Upper lobe of left lung (tissue), 6 donors: ENCODE measurements at regions not wholly inside any gene's neighbourhood (a gene's known extent, or its start where the extent isn't known, plus 50 kb on each side); places are given as distances from the start of the nearest gene placed in this dataset.

Source experiments
- ATAC-seq, 2 donors: fragments of 200-7000 bp; cut with Tn5 transposase; one replicate each; pipeline ENCODE4 v1.9.1; 2022; ENCODE audit warnings: mild to moderate bottlenecking in 2 of 2, moderate library complexity in 2 of 2; ENCODE audit not compliant: low FRiP score in 2 of 2
- DNase-seq, 2 donors: peaks; one replicate each; pipeline ENCODE4 v3.0.0-alpha.2; 2019 to 2020
- H3K27ac ChIP-seq, 4 donors: fragments of 200-600 bp; sonication (generic); one replicate each; pipeline ENCODE4 v1.5.1; 2016 to 2019
- H3K27me3 ChIP-seq, 4 donors: fragments of 200-600 bp; sonication (generic); one replicate each; pipeline ENCODE4 v1.5.1; 2017 to 2019
- H3K36me3 ChIP-seq, 4 donors: fragments of 200-600 bp; sonication (generic); one replicate each; pipeline ENCODE4 v1.5.1; 2016 to 2019
- H3K4me1 ChIP-seq, 4 donors: fragments of 200-600 bp; sonication (generic); one replicate each; pipeline ENCODE4 v1.5.1; 2018 to 2019
- H3K4me3 ChIP-seq, 4 donors: fragments of 200-600 bp; sonication (generic); one replicate each; pipeline ENCODE4 v1.5.1; 2017 to 2019; ENCODE audit warnings: mild to moderate bottlenecking in 2 of 4, moderate library complexity in 1 of 4
- H3K9me3 ChIP-seq, 4 donors: fragments of 200-600 bp; sonication (generic); one replicate each; pipeline ENCODE4 v1.5.1; 2018 to 2019
- CTCF ChIP-seq, 6 experiments: fragments of 450-650 bp in 4 of 6; fragments of 200-600 bp in 2 of 6; sonication (generic) in 2 of 6; IDR thresholded peaks; one replicate each; pipeline ENCODE4 v1.5.1; 2016 to 2019; ENCODE audit warnings: antibody characterized with exemption in 6 of 6
- EP300 ChIP-seq, 4 donors: sonication (generic); formaldehyde crosslinking; IDR thresholded peaks; one replicate each; pipeline ENCODE4 v1.5.1; 2017; ENCODE audit warnings: antibody characterized with exemption in 4 of 4, control low read depth in 2 of 4
- POLR2A ChIP-seq, 4 donors: fragments of 450-650 bp; IDR thresholded peaks; one replicate each; pipeline ENCODE4 v1.5.1; 2016 to 2017; ENCODE audit warnings: antibody characterized with exemption in 4 of 4, mild to moderate bottlenecking in 2 of 4
- POLR2AphosphoS5 ChIP-seq, 2 donors: sonication (generic); formaldehyde crosslinking; IDR thresholded peaks; one replicate each; pipeline ENCODE4 v1.5.1; 2017; ENCODE audit warnings: antibody characterized with exemption in 2 of 2
- WGBS, 2 donors: methylation state at CpG; one replicate each; pipeline ENCODE4 v1.1.5; 2017 to 2018; 5-methylcytosine and 5-hydroxymethylcytosine counted together
- donor health status: DM: no; HTN: no; CAD: no; lungs with moderate emphysema.
- donor health status: DM: no; HTN: yes; CAD: no; lungs with severe emphysema.

- no peak for TF ChIP-seq CTCF (IDR thresholded peaks at IDR 0.05)
- no peak for TF ChIP-seq POLR2AphosphoS5 (IDR thresholded peaks at IDR 0.05)
- no peak for TF ChIP-seq EP300 (IDR thresholded peaks at IDR 0.05)
- no peak for TF ChIP-seq POLR2A (IDR thresholded peaks at IDR 0.05)
- WGBS, 2 donors: 86% methylated on average over 18 of the region's 18 CpGs
- DNase-seq (peak in 1 of 2 donors; percentile 15), ATAC-seq (no peak)
- Histone ChIP-seq H3K36me3 (no peaks in the 10 kb centered on the region), H3K27ac (no peak overlapping the region), H3K9me3 (peaks cover 0 to 4% (median 1%) of the 10 kb centered on the region in 4 donors), H3K27me3 (no peaks in the 10 kb centered on the region), H3K4me3 (no peak overlapping the region), H3K4me1 (no peaks in the 10 kb centered on the region)
Measured at GRCh38 chr20:58111310-58112016, 117.0 kb downstream of the ANKRD60 start.

GRCh38 chr20:58109918-58110635 is 118.4 kb downstream of the ANKRD60 start:
- ATAC-seq: no peak
- H3K27ac ChIP-seq: no peak overlapping the region

GRCh38 chr20:58109126-58109880 is 119.2 kb downstream of the ANKRD60 start:
- DNase-seq (no peak), ATAC-seq (peak in 1 of 2 donors; percentile 68)
- H3K27me3 ChIP-seq: no peaks in the 10 kb centered on the region
- 71 to 81% methylated on average over 3 to 4 of the region's 4 CpGs for WGBS, 2 donors
- H3K36me3 ChIP-seq: no peaks in the 10 kb centered on the region
- H3K27ac ChIP-seq: no peak overlapping the region
- TF ChIP-seq CTCF (IDR thresholded peaks at IDR 0.05) (no peak), POLR2A (IDR thresholded peaks at IDR 0.05) (no peak), POLR2AphosphoS5 (IDR thresholded peaks at IDR 0.05) (no peak), EP300 (IDR thresholded peaks at IDR 0.05) (no peak)
- no peaks in the 10 kb centered on the region for H3K4me1 ChIP-seq
- H3K4me3 ChIP-seq: no peak overlapping the region
- H3K9me3 ChIP-seq: peaks cover 0 to 4% (median 0%) of the 10 kb centered on the region in 4 donors

More at GRCh38 chr20:58109918-58110635, 118.4 kb downstream of the ANKRD60 start:
- 94 to 100% methylated on average over 3 of the region's 3 CpGs for WGBS, 2 donors
- Histone ChIP-seq H3K27me3 (no peaks in the 10 kb centered on the region), H3K9me3 (peaks cover 0 to 4% (median 0%) of the 10 kb centered on the region in 4 donors), H3K4me1 (no peaks in the 10 kb centered on the region), H3K4me3 (no peak overlapping the region), H3K36me3 (no peaks in the 10 kb centered on the region)
- TF ChIP-seq EP300 (IDR thresholded peaks at IDR 0.05): no peak
- no peak for TF ChIP-seq POLR2AphosphoS5 (IDR thresholded peaks at IDR 0.05)
- no peak for DNase-seq

- TF ChIP-seq POLR2A (IDR thresholded peaks at IDR 0.05) (no peak), POLR2AphosphoS5 (IDR thresholded peaks at IDR 0.05) (no peak), EP300 (IDR thresholded peaks at IDR 0.05) (no peak), CTCF (IDR thresholded peaks at IDR 0.05) (no peak)
- ATAC-seq (no peak), DNase-seq (peak in 1 of 2 donors; percentile 40)
- Histone ChIP-seq H3K4me3 (no peak overlapping the region), H3K9me3 (peaks cover 0 to 4% (median 0%) of the 10 kb centered on the region in 4 donors), H3K27me3 (no peaks in the 10 kb centered on the region), H3K36me3 (no peaks in the 10 kb centered on the region), H3K4me1 (no peaks in the 10 kb centered on the region), H3K27ac (no peak overlapping the region)
- WGBS, 2 donors: 67 to 82% methylated on average over 1 of the region's 1 CpG
Measured at GRCh38 chr20:58107533-58107932, 120.9 kb downstream of the ANKRD60 start.
